Neutrophil (primary cell): ENCODE measurements at regions not wholly inside any gene's neighbourhood (a gene's known extent, or its start where the extent isn't known, plus 50 kb on each side); places are given as distances from the start of the nearest gene placed in this dataset.

Experiments used
- H3K27ac ChIP-seq: fragments of 200-600 bp; sonication (generic); 2 replicates; pipeline ENCODE4 v1.5.1; 2016; ENCODE audit warnings: mild to moderate bottlenecking, moderate library complexity
- H3K27me3 ChIP-seq: fragments of 200-600 bp; sonication (generic); 2 replicates; pipeline ENCODE4 v1.6.0; 2016; ENCODE audit warnings: mild to moderate bottlenecking
- H3K36me3 ChIP-seq: fragments of 200-600 bp; sonication (generic); 2 replicates; pipeline ENCODE4 v1.5.1; 2017
- H3K4me1 ChIP-seq, 2 experiments: fragments of 200-600 bp in 1 of 2; sonication (generic) in 1 of 2; 1 replicate in 1 of 2; 2 replicates in 1 of 2; pipeline versions ENCODE4 v1.5.1 to v1.6.1; 2013 to 2016; ENCODE audit warnings: low read depth in 1 of 2, low read length in 1 of 2, mild to moderate bottlenecking in 1 of 2, moderate library complexity in 1 of 2; ENCODE audit not compliant: control insufficient read depth in 1 of 2, insufficient read depth in 1 of 2
- H3K4me3 ChIP-seq, 2 experiments: fragments of 200-600 bp in 1 of 2; sonication (generic) in 1 of 2; 1 replicate in 1 of 2; 2 replicates in 1 of 2; pipeline ENCODE4 v1.5.1; 2013 to 2016; ENCODE audit warnings: low read depth in 1 of 2, low read length in 1 of 2, mild to moderate bottlenecking in 1 of 2, moderate library complexity in 1 of 2
- H3K9me3 ChIP-seq: fragments of 200-600 bp; sonication (generic); 2 replicates; pipeline ENCODE4 v1.5.1; 2016
- TF ChIP-seq, protein P1 (sequence below): fragments of 200-600 bp; sonication (generic); IDR thresholded peaks from 2 replicates; pipeline ENCODE4 v1.5.1; 2016; ENCODE audit warnings: antibody characterized with exemption

DNA sequence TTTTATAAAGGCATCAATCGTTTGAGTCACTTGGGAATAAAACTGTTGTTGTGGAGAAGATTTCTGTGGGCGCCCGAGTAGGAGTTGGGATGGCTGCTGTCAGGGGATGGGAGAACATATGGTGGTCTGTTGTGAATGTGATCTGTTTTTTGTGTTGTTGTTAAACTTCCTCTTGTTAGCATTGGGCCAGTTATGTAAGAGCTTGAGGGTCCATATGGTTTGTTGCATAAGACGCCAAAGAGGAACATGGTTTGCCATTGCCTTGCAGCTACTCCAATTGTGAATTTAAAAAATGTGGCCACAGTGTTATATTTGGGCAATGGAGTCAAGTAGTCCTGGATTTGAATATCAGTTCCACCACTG lies 136.1 kb upstream of the JUN start:
- no peaks in the 10 kb centered on the region for H3K27me3 ChIP-seq
- H3K4me1 ChIP-seq: peaks cover 22 to 38% of the 10 kb centered on the region in 2 experiments
- H3K27ac ChIP-seq: peak overlapping the region; percentile 79
- H3K36me3 ChIP-seq: no peaks in the 10 kb centered on the region
- peak overlapping the region in 1 of 2 experiments; percentile 22 for H3K4me3 ChIP-seq
- TF ChIP-seq, protein P1, sequence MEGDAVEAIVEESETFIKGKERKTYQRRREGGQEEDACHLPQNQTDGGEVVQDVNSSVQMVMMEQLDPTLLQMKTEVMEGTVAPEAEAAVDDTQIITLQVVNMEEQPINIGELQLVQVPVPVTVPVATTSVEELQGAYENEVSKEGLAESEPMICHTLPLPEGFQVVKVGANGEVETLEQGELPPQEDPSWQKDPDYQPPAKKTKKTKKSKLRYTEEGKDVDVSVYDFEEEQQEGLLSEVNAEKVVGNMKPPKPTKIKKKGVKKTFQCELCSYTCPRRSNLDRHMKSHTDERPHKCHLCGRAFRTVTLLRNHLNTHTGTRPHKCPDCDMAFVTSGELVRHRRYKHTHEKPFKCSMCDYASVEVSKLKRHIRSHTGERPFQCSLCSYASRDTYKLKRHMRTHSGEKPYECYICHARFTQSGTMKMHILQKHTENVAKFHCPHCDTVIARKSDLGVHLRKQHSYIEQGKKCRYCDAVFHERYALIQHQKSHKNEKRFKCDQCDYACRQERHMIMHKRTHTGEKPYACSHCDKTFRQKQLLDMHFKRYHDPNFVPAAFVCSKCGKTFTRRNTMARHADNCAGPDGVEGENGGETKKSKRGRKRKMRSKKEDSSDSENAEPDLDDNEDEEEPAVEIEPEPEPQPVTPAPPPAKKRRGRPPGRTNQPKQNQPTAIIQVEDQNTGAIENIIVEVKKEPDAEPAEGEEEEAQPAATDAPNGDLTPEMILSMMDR: no peak
- no peaks in the 10 kb centered on the region for H3K9me3 ChIP-seq

DNA sequence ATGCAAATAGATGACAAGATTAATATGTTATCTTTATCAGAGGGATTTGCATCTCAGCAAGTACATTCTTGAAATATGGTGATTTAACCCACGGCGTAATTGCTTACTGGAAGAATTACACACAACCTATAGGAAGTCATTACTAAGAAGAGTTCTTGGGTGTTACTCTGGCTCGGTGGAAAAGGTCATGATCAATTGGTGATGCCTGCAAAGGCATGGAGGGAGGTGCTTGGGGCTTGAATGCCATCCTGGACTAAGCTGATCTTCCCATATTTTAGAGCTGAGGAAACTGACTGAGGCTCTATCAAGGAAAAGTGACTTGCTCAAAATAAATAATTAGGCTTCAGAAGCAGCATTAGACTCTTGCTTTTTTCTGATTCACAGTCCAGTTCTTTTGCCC lies 137.5 kb upstream of the JUN start:
- Histone ChIP-seq H3K9me3 (no peaks in the 10 kb centered on the region), H3K36me3 (no peaks in the 10 kb centered on the region), H3K27me3 (peaks cover 4% of the 10 kb centered on the region), H3K4me1 (peaks cover 22 to 38% of the 10 kb centered on the region in 2 experiments), H3K27ac (no peak overlapping the region), H3K4me3 (no peak overlapping the region)
- TF ChIP-seq, protein P1: no peak

DNA sequence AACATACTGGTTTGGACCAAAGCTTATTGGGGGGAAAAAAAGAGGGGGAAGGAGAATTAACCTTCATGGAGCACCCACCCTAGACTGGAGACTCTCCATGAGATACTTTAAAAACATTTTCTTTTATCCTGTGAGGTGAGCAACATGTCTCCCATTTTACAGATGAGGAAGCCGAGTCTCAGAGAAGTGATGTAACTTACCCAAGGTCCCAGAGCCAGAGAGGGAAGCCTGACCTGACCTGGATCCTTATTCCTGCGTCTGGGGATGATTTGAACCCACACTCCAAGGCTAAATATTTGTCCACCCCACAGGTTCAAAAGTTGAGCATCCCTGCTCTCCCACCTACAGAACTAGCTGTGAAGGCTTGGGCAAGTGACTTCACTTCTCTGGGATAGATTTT lies 137.9 kb upstream of the JUN start:
- H3K36me3 ChIP-seq: no peaks in the 10 kb centered on the region
- peaks cover 22 to 38% of the 10 kb centered on the region in 2 experiments for H3K4me1 ChIP-seq
- TF ChIP-seq, protein P1: no peak
- H3K9me3 ChIP-seq: no peaks in the 10 kb centered on the region
- no peak overlapping the region for H3K27ac ChIP-seq
- H3K27me3 ChIP-seq: peaks cover 7% of the 10 kb centered on the region
- H3K4me3 ChIP-seq: no peak overlapping the region

- no peak overlapping the region for H3K27ac ChIP-seq
- no peaks in the 10 kb centered on the region for H3K9me3 ChIP-seq
- H3K36me3 ChIP-seq: no peaks in the 10 kb centered on the region
- H3K27me3 ChIP-seq: peaks cover 7% of the 10 kb centered on the region
- TF ChIP-seq, protein P1: no peak
- peaks cover 22 to 38% of the 10 kb centered on the region in 2 experiments for H3K4me1 ChIP-seq
- H3K4me3 ChIP-seq: no peak overlapping the region
Measured at GRCh38 chr1:58922302-58923089, 138.6 kb upstream of the JUN start.

DNA sequence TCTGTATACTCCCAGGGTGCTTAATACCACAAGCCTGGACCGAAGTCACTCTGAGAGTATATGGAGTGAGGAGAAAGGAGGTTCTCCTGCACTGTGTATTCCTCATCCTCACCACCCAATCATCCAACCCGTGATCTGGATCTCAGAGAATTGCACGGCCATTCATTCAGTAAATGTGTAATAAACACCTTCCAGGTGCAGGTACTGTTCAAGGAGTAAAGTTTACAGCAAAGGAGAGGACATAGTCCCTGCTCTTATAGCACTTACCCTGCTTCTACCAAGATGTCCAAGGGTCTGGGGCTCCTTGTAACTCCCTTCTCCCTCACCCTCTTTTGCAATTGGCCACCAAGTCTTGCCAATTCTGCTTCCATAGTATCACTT lies 139.2 kb upstream of the JUN start:
- H3K4me1 ChIP-seq: peaks cover 22 to 38% of the 10 kb centered on the region in 2 experiments

More for the DNA sequence above, 139.2 kb upstream of the JUN start:
- H3K4me3 ChIP-seq: no peak overlapping the region
- no peak overlapping the region for H3K27ac ChIP-seq
- TF ChIP-seq, protein P1: no peak
- H3K36me3 ChIP-seq: no peaks in the 10 kb centered on the region
- peaks cover 11% of the 10 kb centered on the region for H3K27me3 ChIP-seq
- no peaks in the 10 kb centered on the region for H3K9me3 ChIP-seq
